ENCODE measurements at regions not wholly inside any gene's neighbourhood (a gene's known extent, or its start where the extent isn't known, plus 50 kb on each side); places are given as distances from the start of the nearest gene placed in this dataset.

DNA sequence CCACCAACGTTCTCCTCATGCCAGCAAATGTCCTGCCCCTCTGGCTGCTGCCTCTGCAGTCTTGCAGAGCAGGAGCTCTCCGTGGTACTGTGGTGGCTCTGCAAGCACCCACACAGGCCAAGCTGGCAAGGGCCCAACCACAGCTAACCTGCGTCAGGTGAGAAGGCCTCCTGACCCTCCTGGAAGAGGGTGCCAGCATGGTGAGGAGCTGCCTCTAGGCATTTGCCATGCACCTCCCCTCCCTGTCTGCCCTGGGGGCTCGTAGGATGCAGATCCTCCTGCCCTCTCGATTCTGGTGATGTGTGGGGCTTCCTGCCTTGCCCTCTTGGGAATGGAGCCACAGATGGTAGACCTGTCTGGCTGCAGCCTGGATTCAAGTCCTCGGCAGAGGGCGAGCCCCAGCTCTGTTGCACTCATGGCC lies 1408.8 kb downstream of the TBC1D22A start:
- no peak for DNase-seq (ENCODE audit: low read depth)

DNA sequence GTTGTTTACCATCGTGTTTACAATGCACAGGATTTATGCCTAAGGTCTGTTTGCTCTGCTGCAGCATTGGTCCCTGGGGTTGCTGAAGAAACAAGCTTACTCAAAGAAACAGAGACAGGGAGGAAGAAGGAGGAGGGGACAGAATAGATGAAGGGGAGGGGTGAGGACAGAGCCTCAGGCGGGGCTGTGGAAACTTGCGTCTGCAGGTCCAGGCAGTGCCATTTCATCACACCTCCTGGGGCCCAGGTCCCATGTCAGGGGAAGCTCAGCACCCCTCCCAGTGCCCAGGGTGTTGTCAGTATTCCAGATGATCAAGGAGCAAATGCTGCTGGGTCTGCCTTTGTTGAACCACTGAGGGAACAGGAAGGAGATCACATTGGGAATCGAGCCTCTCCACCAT lies 1406.8 kb downstream of the TBC1D22A start:
- DNase-seq (ENCODE audit: low read depth) = no peak

DNA sequence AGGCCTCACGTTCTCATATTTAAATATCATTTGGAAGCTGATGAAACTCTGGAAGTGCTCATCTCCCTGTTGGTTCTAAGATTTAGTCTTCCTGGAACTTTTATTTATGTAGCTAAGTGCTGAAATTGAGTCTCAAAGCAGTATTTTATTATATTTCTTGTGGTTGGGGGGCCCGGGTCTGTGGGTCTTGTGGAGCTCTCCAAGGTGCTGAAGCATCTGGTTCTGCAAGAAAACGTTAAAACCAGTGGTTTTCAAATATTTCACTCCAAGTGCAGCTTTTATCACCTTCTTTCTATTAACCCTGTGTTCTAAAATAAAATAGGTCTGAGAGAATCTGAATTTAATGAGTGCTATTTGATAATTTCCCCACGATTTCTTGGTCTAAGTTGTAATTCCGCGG lies 1404.8 kb downstream of the TBC1D22A start:
- no peak for DNase-seq (ENCODE audit: low read depth)

DNA sequence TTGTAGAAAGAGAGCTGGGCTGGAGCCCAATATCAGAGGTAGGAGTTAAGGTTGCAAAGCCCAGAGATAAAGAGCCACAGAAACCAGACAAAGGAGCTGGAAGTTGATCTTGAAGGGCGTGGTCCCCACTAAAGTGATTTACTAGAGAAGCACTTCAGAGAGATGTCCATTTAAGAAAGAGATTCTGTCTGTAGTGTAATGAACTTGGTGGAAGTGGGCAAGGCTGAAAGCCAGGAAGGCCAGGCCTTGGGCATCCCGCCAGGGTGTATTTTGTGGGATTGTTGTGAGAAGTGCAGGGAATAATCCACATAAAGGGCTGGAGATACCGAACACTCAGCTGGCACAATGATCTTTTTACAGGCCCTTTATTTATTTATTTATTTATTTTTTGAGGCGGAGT lies 1398.8 kb downstream of the TBC1D22A start:
- DNase-seq (ENCODE audit: low read depth) = no peak

DNA sequence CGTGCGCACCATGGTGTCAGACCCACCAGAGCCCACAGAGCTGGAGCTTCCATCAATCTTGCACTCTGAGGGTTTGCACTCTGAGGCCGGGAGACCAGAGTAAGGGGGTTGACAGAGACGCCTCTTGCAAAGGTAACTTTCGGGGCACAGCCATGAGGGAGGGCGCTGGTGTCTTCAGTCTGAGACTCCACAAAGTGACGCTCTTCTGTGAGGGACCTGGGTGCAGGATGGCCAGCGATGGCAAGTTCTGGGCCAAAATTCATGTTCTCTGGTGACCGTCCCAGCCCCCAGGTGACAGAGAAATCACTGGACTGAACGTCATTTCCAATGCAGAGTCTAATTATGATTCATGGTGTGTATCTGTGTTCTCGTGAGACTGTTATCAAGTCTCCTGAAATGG lies 1395.2 kb downstream of the TBC1D22A start:
- DNase-seq (ENCODE audit: low read depth) = no peak

DNA sequence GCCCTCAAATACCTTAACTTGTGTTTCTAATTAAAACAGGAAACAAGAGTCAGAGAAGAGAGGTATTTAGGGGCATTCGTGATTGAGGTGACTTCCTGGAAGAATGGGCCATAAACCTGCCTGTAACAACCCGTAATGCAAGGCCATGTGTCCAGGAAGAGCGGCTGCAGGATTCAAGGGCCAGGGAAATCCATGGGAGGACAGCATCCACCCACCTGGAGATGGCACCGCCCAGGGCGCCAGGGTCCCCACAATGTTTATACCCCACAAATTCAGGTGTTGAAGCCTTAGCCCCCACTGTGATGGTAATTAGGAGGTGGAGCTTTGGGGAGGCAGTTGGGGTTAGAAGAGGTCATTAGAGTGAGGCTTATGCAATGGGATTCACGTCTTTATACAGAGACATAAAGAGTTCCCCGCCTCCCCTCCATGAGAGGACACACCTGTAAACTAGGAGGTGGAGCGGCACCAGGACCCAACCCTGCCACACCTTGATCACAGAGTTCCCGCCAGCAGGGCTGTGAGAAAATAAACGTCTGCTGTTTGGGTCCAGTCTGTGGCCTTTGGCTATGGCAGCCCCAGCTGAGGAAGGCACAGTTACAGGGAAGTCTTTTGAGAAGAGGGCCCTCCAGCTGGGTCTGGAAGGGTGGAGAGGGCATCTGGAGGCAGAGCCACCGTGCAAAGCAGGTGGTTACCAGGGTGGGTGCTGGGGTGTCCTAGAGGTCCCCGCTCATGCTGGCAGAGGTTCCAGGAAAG lies 1394.3 kb downstream of the TBC1D22A start:
- DNase-seq (ENCODE audit: low read depth) = no peak

DNA sequence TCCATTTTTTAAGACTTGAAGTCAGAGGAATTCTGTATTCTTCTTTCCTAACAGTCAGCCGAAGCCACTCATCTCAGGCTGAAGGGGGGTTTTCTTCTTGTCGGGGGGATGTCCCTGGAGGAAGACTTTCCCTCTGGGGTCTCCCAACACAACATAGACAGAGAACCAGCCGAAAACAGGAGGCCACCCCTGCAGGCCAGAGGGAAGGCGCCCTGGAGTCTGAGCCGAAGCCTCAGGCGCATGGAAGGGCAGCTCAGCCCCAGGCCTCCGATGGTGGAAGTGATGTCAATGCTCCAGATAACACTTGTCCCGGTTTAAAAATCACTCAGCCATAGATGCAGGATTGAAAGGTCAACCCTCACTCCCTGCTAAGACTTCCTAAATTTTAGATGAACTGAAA lies 1393.0 kb downstream of the TBC1D22A start:
- DNase-seq (ENCODE audit: low read depth) = no peak

DNA sequence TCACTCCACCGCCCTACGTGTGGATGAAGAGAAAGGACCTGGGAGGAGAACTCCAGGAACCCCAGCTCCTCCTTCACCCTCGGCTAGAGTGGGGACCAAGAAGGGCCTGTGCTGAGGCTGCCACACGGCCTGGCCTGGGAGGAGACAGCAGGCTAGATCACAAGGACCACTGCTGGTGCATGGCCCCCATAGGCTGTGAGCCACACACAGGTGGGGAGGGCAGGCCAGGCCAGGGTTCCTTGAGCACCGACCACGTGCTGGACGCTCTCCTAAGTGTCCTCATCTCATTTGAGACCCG lies 1392.4 kb downstream of the TBC1D22A start:
- DNase-seq (ENCODE audit: low read depth) = no peak

DNA sequence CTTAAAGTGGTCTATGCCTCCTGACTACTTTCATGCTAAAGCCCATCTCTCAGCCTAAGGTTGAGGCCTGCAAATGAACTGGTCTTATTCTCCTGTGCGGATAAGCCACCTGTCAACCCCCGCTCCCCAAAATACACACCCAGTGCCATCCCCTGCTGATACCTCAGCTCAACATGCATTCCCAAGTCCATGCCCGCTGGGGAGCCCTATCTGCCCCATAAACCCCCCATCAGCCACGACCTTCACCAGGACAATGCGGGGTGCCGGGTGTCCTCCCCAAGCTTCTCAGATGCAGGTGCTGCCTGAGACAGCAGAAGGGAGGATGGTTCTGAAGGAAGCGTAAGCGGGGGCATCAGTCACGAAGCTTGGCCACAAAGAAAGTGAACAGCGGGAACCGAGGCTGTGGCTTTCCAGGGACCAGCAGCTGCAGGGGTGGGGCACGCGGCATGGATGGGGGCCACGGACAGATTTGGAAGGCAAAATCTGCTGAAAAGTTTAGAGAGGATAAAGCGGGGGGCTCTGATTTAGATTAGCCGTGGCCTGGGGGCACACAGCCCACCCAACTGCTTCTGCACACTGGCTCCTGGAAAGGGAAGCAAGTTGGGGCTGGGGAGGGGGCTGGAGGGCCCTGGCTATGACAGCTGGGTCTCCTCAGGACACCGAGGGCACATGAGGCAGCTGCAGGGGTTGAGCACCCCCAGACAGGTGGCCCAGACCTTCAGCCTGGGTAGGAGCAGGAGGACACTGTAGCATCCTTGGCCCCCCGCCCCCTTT lies 1391.9 kb downstream of the TBC1D22A start:
- DNase-seq (ENCODE audit: low read depth) = no peak

DNA sequence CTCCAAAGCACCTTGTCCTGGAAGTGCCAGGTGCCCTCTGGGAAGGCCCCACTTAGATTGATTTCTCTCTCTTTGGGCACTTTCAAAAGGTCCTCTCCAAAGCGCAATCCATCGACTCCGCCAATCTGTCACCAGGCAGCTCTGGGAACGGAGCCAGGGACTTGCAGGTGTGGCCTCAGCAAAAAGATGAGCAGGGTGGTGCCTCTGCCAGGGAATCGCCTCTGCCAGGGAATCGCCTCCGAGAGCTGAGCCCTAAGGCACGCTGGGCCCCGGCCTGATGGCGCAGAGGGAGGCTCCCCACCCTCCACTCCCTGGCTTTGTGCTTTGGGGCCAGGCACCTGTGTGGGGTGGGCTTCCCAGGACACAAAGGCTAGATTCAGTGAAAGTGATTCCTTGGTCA lies 1391.3 kb downstream of the TBC1D22A start:
- no peak for DNase-seq (ENCODE audit: low read depth)

DNA sequence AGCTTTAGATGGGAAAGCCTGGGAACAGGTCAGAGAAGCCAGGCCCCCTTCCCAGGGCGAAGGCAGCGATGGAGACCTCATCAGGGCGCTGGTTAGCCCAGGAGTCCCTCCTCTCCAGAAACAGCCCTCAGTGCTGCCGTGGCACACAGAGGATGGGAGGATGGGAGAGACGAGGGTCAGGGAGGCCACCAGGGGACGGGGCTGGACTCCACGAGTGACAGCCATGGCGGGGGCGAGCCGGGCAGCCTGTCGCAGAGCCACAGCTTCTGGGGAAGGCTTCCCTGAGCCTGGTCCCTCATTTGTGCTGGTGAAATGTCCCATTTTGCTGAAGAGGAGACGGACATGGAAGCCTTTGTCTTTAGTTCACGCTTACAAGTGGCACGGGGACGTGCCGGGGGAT lies 1390.5 kb downstream of the TBC1D22A start:
- DNase-seq (ENCODE audit: low read depth) = no peak

DNA sequence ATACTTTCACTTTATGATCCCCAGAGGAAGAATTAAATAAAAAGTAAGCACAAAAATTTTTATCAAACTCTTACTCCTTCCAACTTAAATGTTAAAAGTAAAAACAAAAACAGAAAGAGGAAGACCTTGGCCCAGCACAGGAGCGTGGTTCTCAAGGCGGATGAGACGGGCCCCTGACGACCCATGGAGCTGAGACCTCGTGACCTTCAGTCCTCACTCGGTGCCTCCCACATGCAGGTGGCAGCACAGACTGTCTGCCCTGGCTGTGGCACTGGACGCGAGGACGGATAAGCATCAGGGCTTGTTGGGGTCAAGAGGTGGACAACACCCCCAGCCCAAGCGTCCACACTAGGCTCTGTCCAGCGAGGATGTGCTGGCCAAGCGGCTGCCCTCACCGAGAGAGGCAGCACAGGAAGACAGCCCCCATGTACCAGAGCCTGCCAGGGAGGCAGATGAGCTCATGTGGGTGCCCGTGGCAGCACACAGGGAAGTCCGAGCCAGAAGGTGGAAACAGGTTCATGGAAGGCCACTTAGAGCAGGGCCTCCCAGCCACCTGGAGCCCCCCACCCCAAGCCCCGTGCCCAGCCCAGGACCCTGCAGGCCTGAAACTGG lies 1389.8 kb downstream of the TBC1D22A start:
- DNase-seq (ENCODE audit: low read depth) = no peak

DNA sequence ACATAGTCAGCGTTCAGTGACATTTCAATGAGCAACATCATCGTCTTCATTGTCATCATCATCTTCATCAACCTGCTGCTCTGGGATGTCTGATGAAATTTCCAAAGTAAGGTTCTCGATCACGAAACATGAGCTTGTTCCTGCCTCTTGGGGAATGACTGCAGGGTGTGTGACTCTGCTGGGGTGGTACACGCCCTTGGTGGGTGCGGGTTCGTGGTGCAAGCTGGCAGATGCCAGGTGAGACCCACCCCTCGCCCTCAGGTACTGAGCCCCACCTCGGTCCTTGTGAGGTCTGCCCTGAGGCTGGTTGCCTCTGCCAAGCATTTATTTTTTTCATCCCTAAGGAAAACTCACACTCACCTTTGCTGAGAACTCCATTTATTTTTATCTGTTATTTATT lies 1389.2 kb downstream of the TBC1D22A start:
- no peak for DNase-seq (ENCODE audit: low read depth)

DNA sequence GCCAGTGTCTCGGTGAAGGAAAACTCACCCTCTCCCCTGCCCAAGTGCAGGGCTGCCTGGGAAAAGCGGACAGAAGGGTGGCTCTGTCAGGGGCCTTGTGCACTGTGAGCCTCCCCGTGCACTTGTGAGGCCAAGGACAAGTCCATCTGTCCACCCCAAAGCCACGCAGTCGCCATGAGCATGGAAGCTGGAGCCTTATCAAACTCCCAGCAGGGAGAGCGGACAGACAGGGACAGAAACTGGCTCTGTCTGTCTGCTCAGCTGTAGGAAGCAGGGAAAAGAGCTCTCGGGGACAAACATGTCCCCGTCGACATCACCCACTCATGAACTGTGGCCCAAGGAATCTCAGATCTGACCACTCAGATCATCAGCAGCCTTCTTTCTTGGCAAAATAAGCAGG lies 1385.4 kb downstream of the TBC1D22A start:
- no peak for DNase-seq (ENCODE audit: low read depth)

DNA sequence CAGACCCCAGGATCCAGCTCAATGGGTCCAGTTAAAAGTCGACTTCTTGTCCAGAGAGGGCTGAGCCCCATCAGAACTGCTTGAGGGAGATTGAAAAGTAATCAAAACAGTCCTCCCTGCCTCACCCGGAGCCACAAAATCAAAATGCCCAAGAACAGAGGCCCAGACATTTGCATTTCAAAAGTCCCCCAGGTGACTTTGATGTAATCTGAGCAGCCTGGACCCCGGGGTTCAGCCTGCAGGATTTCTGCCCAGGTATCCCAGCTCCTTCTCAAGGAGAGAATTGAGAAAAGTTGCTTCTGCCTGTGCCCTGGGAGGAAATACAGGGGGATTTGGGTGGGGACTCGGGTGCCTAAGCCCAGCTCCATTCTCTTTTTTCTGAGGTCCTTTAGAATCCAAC lies 1385.0 kb downstream of the TBC1D22A start:
- DNase-seq (ENCODE audit: low read depth) = no peak

DNA sequence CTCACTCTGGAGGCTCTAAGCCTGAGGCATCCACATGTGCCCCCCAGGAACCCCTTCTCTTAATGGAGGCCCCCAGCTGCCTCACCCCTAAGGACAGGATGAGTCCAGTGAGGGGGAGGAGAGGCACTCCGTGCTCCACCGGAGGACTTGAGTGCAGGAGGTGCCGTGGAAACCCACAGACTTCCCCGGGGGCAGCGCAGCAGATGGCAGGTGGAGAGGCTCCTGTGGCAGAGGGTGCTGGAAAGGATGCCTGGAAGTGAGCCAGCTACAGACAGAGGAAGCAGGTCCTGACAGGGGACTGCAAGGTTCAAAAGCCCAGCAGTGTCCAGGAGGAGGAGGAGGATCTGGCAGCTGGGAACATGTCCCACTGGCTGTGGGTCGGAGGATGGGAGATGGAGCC lies 1384.0 kb downstream of the TBC1D22A start:
- no peak for DNase-seq (ENCODE audit: low read depth)

DNA sequence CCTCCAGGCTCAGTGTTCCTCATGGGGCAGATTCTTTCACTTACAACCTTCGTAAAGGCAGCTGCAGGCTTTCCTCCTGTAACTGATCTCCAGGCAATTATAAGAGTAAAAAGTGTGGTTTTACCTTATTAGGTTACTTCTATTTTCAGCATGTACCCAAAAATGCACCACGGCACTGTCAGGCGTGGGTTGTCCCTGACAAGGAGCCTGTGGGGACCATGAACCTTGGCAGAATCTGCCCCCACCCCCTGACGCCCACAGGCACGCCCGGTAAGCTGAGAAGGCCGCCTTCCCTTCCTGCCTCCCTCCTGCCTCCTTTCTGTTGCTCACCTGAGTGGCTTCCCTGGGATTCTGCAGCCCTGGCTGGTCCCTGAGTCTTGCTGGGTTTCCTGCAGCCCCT lies 1383.3 kb downstream of the TBC1D22A start:
- DNase-seq (ENCODE audit: low read depth) = no peak

DNA sequence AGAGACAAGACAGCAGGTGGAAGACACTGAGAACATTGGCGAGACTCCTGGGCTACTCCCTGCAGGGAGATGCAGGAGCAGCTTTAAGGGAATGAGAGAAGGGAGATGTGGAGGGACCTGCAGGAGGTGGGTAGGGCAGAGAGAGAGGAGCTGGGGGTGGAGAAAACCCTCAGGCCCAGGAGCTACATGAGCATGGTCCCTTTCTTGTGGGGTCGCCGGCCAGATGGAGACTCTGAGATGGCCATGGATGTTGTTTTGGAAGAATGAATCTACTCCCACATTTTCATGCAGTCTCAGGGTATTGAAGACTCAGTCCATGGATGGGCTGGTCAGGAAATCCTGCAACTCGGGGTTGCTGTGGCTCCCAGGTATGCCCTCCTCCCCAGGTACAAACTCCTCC lies 1381.9 kb downstream of the TBC1D22A start:
- no peak for DNase-seq (ENCODE audit: low read depth)

DNA sequence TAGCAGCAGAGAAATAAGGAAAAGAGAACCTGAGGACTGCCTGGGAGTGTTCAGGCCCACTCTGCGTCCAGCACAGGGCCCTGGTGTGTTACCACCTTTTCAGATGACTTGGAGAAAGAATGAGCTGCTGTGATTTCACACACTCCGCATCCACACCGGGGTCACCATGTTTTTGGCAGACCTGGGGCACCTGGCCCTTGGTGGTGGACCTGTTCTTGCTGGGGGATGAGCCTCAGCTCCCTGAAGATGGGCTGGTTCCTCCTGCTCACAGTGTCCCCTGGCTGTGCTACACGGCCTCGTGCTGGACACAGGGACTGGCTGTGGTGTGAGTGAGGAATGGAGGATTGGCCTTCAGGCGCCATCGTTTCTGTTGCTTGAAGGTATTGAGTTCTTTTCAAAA lies 1381.4 kb downstream of the TBC1D22A start:
- no peak for DNase-seq (ENCODE audit: low read depth)

DNA sequence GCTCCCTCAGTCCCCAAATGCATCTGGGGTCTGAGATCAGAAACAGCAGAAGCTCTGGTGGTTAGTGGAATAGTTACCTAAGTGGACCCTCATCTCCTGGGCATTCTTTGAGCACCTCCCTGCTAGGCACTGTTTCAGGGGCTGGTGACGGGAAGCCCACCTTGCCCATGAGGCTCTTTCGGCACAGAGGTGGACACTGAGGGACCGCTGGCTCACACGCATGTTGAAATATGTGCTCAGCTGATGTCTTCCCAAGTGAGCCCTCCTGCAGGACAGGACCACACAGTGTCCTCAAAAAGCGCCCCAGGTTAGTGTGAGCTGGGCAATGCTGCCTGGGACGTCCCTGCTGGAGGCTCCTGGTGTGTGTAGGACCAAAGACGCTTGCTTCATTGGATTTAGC lies 1379.9 kb downstream of the TBC1D22A start:
- DNase-seq (ENCODE audit: low read depth) = no peak

DNA sequence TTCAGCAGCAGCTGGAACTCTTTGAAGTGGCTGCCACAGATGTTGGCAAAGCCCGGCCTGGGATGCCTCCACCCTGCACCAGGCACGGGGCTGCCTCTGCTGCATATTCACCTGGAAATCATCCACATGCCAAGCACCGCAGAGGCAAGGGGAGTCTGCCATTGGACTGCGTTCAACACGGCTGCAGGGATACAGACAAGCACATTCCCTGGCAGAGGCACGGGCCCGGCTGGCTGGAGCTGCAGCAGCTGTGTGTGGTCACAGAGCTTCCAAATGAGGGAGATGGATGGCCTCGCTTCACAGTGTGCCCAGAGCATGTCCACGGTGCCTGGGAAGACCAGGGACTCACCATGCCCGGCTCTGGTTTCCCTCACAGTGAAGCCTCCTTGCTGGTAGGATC lies 1378.9 kb downstream of the TBC1D22A start:
- DNase-seq (ENCODE audit: low read depth) = no peak

DNA sequence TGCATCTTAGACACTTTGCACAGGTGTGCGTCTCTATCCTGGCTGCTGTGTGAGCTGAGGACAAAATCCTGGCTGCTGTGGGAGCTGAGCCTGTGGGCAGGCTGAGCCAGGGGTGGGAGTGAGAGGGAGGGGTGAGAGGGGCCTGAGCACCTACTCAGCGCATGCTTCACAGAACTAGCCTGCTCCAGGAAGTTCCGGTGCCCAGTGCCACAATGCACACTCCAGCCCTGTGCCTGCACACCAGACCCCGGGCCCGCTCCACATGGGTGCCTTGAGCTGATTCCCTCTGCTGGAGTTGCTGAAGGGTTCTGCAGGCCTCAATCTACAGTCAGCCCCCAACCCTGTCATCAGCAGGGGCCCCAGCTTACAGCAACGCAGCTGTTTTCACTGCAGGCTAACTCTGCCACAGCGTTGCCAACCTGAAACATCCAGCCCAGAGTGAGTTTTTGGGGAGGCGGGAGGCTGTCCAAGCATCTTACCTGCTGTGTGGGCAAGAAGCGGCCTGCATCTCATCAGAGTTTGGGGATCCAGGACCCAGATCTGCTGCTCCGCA lies 1377.9 kb downstream of the TBC1D22A start:
- no peak for DNase-seq (ENCODE audit: low read depth)

DNA sequence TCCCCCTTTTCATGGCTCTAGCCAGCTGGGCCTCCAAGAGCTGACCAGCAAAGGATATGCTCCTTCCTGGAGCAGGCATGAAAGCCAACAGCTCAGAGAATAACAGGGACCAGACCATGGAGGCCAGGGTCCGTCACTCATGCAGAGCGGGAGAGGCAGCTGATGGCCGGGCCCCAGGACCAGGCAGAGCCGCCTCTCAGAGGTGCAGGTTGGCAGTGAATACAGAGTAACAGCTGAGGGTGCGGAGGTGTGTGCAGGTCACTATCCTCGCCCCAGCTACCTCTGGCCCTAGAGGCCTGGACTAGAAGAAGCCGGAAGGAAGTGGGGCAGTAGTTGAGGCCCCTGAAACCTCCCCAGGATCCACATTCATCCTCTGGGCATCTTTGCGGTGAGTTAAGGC lies 1377.3 kb downstream of the TBC1D22A start:
- DNase-seq (ENCODE audit: low read depth) = no peak
